ENCODE measurements at regions not wholly inside any gene's neighbourhood (a gene's known extent, or its start where the extent isn't known, plus 50 kb on each side); places are given as distances from the start of the nearest gene placed in this dataset.

DNA sequence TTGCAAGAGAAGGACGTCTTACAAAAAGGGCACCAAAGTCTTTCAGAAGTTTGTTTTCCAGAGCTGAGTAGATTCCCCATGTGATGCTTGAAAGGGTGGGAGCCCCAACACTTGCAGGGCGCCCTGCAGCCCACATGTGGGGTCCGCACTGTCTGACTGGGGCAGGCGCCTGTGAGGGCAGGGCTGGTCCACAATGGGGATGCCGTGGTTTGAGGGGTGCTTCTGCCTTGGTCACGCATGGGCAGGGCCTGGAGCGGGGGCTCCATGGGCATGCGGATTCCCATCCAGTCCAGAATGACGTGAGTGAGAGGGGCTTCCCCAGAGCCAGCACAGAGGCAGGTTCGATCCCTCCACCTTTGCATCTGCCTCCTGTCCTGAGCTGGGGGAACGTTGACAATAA, 101.5 kb upstream of the SHH start:
- H3K27ac ChIP-seq = no peak overlapping the region

DNA sequence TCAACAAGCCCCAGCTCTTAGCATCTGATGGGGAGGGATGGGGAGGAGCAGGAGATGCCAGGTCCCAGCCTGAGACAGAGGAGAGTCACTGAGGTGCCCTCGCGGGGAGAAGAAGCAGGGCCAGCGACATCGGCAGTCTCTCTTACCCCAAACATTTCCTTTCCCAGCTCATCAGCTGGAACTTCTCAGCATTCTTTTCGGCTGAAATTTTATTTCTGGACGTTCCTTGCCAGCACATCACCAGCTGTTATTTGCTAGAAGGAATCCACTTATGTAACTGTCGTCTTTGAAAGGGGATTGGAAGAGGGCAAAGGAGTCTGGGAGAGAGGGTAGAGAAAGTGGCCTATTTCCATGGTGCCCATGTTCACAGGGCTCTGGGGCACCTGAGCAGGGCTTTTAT, 101.0 kb upstream of the SHH start:
- no peaks in the 10 kb centered on the region for H3K36me3 ChIP-seq
- no peak for DNase-seq
- H3K27me3 ChIP-seq (replicated peaks in 1 of 7) = no peaks in the 10 kb centered on the region
- 69 to 90% (median 78%) methylated on average over 7 of the region's 7 CpGs for WGBS, 5 donors
- no peaks in the 10 kb centered on the region for H3K4me1 ChIP-seq
- intact Hi-C loops (cut with DNase I; ENCODE audit: low total_unique reads) = no loop called here
- peaks cover 0 to 48% (median 30%) of the 10 kb centered on the region in 8 donors for H3K9me3 ChIP-seq
- H3K4me3 ChIP-seq = no peak overlapping the region
- no peak for TF ChIP-seq POLR2AphosphoS5 (IDR thresholded peaks at IDR 0.05)
- no peak overlapping the region for H3K27ac ChIP-seq

More for the DNA sequence above, 101.5 kb upstream of the SHH start:
- TF ChIP-seq, protein P1, sequence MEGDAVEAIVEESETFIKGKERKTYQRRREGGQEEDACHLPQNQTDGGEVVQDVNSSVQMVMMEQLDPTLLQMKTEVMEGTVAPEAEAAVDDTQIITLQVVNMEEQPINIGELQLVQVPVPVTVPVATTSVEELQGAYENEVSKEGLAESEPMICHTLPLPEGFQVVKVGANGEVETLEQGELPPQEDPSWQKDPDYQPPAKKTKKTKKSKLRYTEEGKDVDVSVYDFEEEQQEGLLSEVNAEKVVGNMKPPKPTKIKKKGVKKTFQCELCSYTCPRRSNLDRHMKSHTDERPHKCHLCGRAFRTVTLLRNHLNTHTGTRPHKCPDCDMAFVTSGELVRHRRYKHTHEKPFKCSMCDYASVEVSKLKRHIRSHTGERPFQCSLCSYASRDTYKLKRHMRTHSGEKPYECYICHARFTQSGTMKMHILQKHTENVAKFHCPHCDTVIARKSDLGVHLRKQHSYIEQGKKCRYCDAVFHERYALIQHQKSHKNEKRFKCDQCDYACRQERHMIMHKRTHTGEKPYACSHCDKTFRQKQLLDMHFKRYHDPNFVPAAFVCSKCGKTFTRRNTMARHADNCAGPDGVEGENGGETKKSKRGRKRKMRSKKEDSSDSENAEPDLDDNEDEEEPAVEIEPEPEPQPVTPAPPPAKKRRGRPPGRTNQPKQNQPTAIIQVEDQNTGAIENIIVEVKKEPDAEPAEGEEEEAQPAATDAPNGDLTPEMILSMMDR (IDR thresholded peaks at IDR 0.05 in 8 of 11, conservative IDR thresholded peaks at IDR 0.05 in 3 of 11) = no peak
- TF ChIP-seq POLR2AphosphoS5 (IDR thresholded peaks at IDR 0.05) (no peak), POLR2A (IDR thresholded peaks at IDR 0.05) (no peak)
- 78 to 87% (median 82%) methylated on average over 11 of the region's 11 CpGs for WGBS, 5 donors
- no peaks in the 10 kb centered on the region for H3K27me3 ChIP-seq (replicated peaks in 1 of 7)
- H3K36me3 ChIP-seq = no peaks in the 10 kb centered on the region
- intact Hi-C loops (cut with DNase I; ENCODE audit: low total_unique reads) = no loop called here
- H3K4me3 ChIP-seq = no peak overlapping the region
- DNase-seq = peak; percentile 61
- H3K4me1 ChIP-seq = no peaks in the 10 kb centered on the region
- H3K9me3 ChIP-seq = peaks cover 0 to 45% (median 30%) of the 10 kb centered on the region in 8 donors

DNA sequence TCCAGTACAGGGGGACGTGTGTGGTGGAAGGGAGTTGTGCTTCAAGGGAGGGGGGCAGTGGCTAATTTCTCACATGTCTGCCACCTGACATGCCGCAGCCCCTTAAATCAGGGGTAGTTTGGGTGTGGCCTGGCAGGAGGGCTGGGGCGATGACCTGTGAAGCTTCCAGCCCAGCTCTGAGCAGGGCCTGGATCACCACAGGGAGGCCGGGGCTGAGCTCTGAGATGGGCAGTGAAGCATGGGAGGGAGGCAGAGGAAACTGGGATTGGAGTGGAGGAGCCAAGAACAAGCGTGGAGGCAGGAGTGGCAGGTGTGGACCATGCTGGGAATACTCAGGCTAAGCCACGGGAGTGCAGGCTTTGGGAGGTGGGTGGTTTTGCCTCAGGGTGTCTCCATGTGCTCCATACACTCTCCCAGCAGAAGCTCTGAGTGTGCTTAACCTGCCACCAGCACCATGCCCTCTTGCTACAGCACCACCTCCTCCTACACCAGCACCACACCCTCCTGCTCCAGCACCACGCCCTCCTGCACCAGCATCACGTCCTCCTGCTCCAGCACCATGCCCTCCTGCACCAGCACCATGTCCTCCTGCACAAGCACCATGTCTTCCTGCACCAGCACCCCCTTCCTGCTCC, 99.3 kb upstream of the SHH start:
- no peaks in the 10 kb centered on the region for H3K36me3 ChIP-seq
- peaks cover 0 to 6% (median 0%) of the 10 kb centered on the region in 6 donors for H3K4me1 ChIP-seq
- H3K27ac ChIP-seq = no peak overlapping the region
- intact Hi-C loops (cut with DNase I; ENCODE audit: low total_unique reads) = no loop called here
- DNase-seq = peak; percentile 64
- H3K4me3 ChIP-seq = no peak overlapping the region
- 76 to 88% (median 85%) methylated on average over 8 of the region's 8 CpGs for WGBS, 5 donors
- TF ChIP-seq POLR2AphosphoS5 (IDR thresholded peaks at IDR 0.05) = no peak
- no peak for TF ChIP-seq POLR2A (IDR thresholded peaks at IDR 0.05)
- TF ChIP-seq, protein P1 (IDR thresholded peaks at IDR 0.05 in 8 of 11, conservative IDR thresholded peaks at IDR 0.05 in 3 of 11) = no peak
- peaks cover 0 to 48% (median 30%) of the 10 kb centered on the region in 8 donors for H3K9me3 ChIP-seq
- no peaks in the 10 kb centered on the region for H3K27me3 ChIP-seq (replicated peaks in 1 of 7)

DNA sequence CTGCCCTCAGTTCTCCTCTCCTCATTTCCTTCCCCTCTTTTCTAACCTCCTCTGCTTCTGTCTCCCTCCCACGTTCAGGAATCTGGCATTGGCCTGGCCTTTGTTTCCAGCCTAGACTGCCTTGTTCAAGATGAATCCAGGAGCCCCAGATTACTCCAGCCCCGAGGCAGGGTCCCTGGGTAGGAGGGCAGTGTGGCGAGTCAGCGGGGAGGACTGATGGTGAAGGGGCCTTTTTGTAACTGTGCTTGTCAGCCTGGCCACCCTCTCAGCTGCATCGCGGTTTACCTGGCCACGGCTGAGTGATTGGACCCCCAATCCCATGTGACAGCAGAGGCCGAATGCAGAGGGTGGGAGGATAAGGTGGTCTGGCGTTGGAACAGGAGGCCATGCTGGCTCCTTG, 96.1 kb upstream of the SHH start:
- DNase-seq = no peak
- peaks cover 0 to 58% (median 30%) of the 10 kb centered on the region in 8 donors for H3K9me3 ChIP-seq
- H3K4me3 ChIP-seq = no peak overlapping the region
- H3K36me3 ChIP-seq = no peaks in the 10 kb centered on the region
- no peak overlapping the region for H3K27ac ChIP-seq
- WGBS, 5 donors = 75 to 79% (median 77%) methylated on average over 9 of the region's 9 CpGs
- TF ChIP-seq POLR2A (IDR thresholded peaks at IDR 0.05) (no peak), POLR2AphosphoS5 (IDR thresholded peaks at IDR 0.05) (no peak)
- TF ChIP-seq, protein P1 (IDR thresholded peaks at IDR 0.05 in 8 of 11, conservative IDR thresholded peaks at IDR 0.05 in 3 of 11) = no peak
- intact Hi-C loops (cut with DNase I; ENCODE audit: low total_unique reads) = no loop called here
- H3K4me1 ChIP-seq = peaks cover 0 to 6% (median 0%) of the 10 kb centered on the region in 6 donors
- H3K27me3 ChIP-seq (replicated peaks in 1 of 7) = no peaks in the 10 kb centered on the region
